Prostate gland (tissue), 2 donors: ENCODE measurements at regions not wholly inside any gene's neighbourhood (a gene's known extent, or its start where the extent isn't known, plus 50 kb on each side); places are given as distances from the start of the nearest gene placed in this dataset.

Experiments
- DNase-seq: peaks from one replicate; pipeline ENCODE4 v3.0.0-alpha.2; 2019; ENCODE audit warnings: low spot score
- H3K27ac ChIP-seq, 2 donors: fragments of 200-600 bp; sonication (generic); 2 replicates each; pipeline ENCODE4 v1.5.1; 2017 to 2019
- H3K27me3 ChIP-seq: fragments of 200-600 bp; sonication (generic); replicated peaks from 2 replicates; pipeline ENCODE4 v1.5.1; 2019; ENCODE audit not compliant: insufficient read depth
- H3K36me3 ChIP-seq, 2 donors: fragments of 200-600 bp; sonication (generic); 1 replicate in 1 of 2; 2 replicates in 1 of 2; pipeline versions ENCODE4 v1.5.1 to v1.8.1; 2017 to 2019
- H3K4me1 ChIP-seq: fragments of 200-600 bp; sonication (generic); replicated peaks from 2 replicates; pipeline ENCODE4 v1.5.1; 2019
- H3K4me3 ChIP-seq, 2 donors: fragments of 200-600 bp; sonication (generic); 2 replicates each; pipeline ENCODE4 v1.5.1; 2017 to 2019
- H3K9me3 ChIP-seq: fragments of 200-600 bp; sonication (generic); 2 replicates; pipeline ENCODE4 v1.5.1; 2017
- POLR2A ChIP-seq: fragments of 450-650 bp; IDR thresholded peaks from one replicate; pipeline ENCODE4 v1.6.1; 2016; ENCODE audit warnings: antibody characterized with exemption, mild to moderate bottlenecking
- POLR2AphosphoS5 ChIP-seq: sonication (generic); formaldehyde crosslinking; IDR thresholded peaks from one replicate; pipeline ENCODE4 v1.6.1; 2017; ENCODE audit warnings: antibody characterized with exemption
- WGBS: methylation state at CpG from one replicate; pipeline ENCODE4 v1.1.5; 2018; 5-methylcytosine and 5-hydroxymethylcytosine counted together
- intact Hi-C: fragments of 100-400 bp; cut with DNase I; formaldehyde crosslinking; loops from one replicate; pipeline ENCODE4 v1.14.2; 2022
- TF ChIP-seq, protein P1 (sequence below), 4 experiments: fragments of 200-600 bp in 2 of 4; fragments of 450-650 bp in 2 of 4; sonication (generic) in 2 of 4; IDR thresholded peaks; 1 replicate in 3 of 4; 2 replicates in 1 of 4; pipeline ENCODE4 v1.5.1; 2016 to 2019; ENCODE audit warnings: antibody characterized with exemption in 4 of 4, mild to moderate bottlenecking in 2 of 4, moderate library complexity in 2 of 4

DNA sequence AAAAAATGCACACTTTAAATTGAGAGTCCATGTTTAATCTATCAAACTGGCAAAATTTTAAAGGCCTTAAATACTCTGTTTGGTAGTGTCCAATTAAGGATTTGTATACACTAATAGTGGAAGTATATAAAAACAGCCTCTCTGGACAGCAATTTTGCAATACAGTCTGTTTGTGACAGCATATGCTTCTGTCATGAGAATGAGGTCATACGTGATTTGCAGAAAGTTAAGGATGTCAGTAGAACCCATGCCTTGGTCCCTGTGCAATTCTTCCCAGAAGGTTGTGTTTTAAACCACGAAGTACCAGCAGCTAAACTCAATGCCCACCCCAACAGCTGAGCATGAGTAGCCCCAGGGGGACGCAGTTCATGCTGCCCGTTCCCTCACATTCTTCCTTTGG, 78.4 kb downstream of the AIPL1 start:
- DNase-seq: no peak
- Histone ChIP-seq H3K9me3 (no peaks in the 10 kb centered on the region), H3K27ac (no peak overlapping the region), H3K4me1 (no peaks in the 10 kb centered on the region), H3K27me3 (no peaks in the 10 kb centered on the region), H3K4me3 (no peak overlapping the region), H3K36me3 (no peaks in the 10 kb centered on the region)
- intact Hi-C loops: no loop called here
- 55% methylated on average over 4 of the region's 4 CpGs for WGBS
- TF ChIP-seq, protein P1, sequence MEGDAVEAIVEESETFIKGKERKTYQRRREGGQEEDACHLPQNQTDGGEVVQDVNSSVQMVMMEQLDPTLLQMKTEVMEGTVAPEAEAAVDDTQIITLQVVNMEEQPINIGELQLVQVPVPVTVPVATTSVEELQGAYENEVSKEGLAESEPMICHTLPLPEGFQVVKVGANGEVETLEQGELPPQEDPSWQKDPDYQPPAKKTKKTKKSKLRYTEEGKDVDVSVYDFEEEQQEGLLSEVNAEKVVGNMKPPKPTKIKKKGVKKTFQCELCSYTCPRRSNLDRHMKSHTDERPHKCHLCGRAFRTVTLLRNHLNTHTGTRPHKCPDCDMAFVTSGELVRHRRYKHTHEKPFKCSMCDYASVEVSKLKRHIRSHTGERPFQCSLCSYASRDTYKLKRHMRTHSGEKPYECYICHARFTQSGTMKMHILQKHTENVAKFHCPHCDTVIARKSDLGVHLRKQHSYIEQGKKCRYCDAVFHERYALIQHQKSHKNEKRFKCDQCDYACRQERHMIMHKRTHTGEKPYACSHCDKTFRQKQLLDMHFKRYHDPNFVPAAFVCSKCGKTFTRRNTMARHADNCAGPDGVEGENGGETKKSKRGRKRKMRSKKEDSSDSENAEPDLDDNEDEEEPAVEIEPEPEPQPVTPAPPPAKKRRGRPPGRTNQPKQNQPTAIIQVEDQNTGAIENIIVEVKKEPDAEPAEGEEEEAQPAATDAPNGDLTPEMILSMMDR (IDR thresholded peaks at IDR 0.05): no peak
- no peak for TF ChIP-seq POLR2AphosphoS5
- TF ChIP-seq POLR2A: no peak

DNA sequence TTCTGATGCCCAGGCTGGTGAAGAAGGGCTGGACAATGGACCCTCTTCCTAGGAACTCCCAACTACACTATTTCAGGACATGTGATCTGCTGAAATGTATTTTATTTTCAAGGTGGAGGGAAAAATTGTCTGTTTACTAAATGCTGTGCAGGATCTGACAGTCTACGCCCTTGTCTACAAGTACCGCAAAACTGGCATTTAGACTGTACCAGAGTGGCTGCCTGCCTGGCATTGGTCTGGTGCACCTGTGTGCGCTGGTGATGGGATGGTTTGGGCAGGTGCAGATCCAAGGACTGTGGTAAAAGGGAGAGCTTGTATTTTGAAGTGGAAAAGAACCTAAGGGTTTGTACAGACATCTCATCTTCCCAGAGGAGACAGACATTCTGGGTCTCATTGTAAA, 79.7 kb downstream of the AIPL1 start:
- intact Hi-C loops: no loop called here
- DNase-seq: no peak

DNA sequence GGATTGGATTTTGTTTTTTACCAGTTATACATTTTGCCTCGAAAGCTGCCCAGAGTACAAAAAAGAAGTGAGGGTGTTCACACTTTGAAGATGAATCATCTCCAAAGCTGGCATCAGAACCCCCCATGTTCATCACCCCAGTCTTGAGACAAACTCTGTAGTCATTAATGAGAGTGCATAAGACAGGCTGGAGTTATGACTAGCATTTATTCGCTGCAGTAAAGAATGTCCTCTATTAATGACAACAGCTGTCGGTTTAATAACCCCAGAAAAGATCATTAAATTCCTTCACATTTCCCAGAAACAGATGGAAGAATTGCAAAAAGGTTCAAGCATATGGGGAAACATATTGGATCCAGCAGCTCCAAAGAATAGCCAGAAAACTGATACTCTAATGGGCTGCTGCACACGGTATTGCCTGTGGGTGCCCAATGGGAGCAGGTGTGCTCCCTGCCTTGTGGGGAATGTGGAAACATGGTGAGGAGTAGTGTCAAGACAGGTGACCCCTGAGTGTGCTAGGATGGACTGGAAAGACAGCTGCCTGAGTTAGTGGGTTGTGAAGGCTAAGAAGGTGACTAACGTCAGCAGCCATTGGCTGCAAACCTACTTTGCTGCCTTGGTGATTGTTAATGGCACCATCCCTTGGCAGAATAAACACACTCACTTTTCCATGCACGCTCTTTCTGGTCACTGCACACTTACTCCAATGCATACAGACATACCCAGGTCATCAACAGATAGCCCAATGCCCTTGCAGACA, 81.9 kb downstream of the AIPL1 start:
- no peaks in the 10 kb centered on the region for H3K9me3 ChIP-seq
- no peak for TF ChIP-seq POLR2A
- TF ChIP-seq POLR2AphosphoS5: no peak
- TF ChIP-seq, protein P1 (IDR thresholded peaks at IDR 0.05): no peak
- H3K27ac ChIP-seq: no peak overlapping the region
- H3K4me1 ChIP-seq: no peaks in the 10 kb centered on the region
- 65% methylated on average over 6 of the region's 6 CpGs for WGBS
- no peak overlapping the region for H3K4me3 ChIP-seq
- DNase-seq: no peak
- intact Hi-C loops: no loop called here
- H3K36me3 ChIP-seq: no peaks in the 10 kb centered on the region
- H3K27me3 ChIP-seq: no peaks in the 10 kb centered on the region

More for the DNA sequence above, 79.7 kb downstream of the AIPL1 start:
- no peak for TF ChIP-seq POLR2A
- TF ChIP-seq, protein P1 (IDR thresholded peaks at IDR 0.05): no peak
- no peak for TF ChIP-seq POLR2AphosphoS5
- H3K4me1 ChIP-seq: no peaks in the 10 kb centered on the region
- H3K4me3 ChIP-seq: no peak overlapping the region
- no peak overlapping the region for H3K27ac ChIP-seq
- no peaks in the 10 kb centered on the region for H3K9me3 ChIP-seq
- 87% methylated on average over 3 of the region's 3 CpGs for WGBS
- H3K27me3 ChIP-seq: no peaks in the 10 kb centered on the region
- no peaks in the 10 kb centered on the region for H3K36me3 ChIP-seq

DNA sequence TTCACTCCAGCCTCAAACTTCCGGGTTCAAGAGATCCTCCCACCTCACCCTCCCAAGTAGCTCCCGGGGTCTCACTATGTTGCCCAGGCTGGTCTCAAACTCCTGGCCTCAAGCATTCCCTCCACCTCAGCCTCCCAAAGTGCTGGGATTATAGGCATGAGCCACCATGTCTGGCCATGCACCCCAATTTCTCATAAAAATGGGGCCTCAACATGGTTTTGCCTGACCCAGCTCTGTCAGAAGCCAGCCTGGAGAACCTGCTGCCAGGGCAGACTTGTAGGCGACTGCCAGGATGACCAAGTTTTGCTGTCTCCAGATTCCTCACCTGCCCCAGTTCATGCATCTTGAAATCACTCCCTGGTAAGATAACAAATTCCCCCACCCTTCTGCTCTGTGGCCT, 82.9 kb downstream of the AIPL1 start:
- no peak for DNase-seq
- Histone ChIP-seq H3K4me1 (no peaks in the 10 kb centered on the region), H3K9me3 (no peaks in the 10 kb centered on the region), H3K27me3 (no peaks in the 10 kb centered on the region), H3K27ac (no peak overlapping the region), H3K36me3 (no peaks in the 10 kb centered on the region), H3K4me3 (no peak overlapping the region)
- intact Hi-C loops: no loop called here
- 83% methylated on average over 3 of the region's 3 CpGs for WGBS
- TF ChIP-seq, protein P1 (IDR thresholded peaks at IDR 0.05): no peak
- no peak for TF ChIP-seq POLR2AphosphoS5
- TF ChIP-seq POLR2A: no peak

DNA sequence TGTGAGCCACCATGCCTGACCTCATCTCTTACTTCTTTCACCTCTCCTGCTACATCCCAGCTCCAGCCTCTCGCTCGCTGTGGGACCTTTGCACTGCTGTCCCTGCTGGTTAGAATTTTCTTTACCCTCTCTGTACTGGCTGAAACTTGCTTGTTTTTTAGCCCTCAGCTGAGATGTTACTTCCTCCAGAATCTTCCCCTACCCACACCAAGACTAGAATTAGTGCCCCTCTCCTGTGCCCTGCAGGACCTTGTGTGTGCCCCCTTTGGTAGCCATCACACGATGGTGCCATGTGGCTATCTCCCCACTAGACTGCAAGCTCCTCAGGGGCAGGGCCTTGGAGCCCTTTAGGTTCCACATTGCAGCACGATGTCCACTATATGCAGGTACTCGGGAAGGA, 84.1 kb downstream of the AIPL1 start:
- intact Hi-C loops: no loop called here
- TF ChIP-seq, protein P1 (IDR thresholded peaks at IDR 0.05): no peak
- TF ChIP-seq POLR2AphosphoS5 (no peak), POLR2A (no peak)
- DNase-seq: no peak
- no peak overlapping the region for H3K4me3 ChIP-seq
- no peaks in the 10 kb centered on the region for H3K4me1 ChIP-seq
- H3K27me3 ChIP-seq: no peaks in the 10 kb centered on the region
- no peak overlapping the region for H3K27ac ChIP-seq
- H3K9me3 ChIP-seq: no peaks in the 10 kb centered on the region
- 87% methylated on average over 5 of the region's 5 CpGs for WGBS
- no peaks in the 10 kb centered on the region for H3K36me3 ChIP-seq
